NCI-H2107 treated with DMSO at 0.1 percent for 48 hours (cell line): ENCODE measurements at regions not wholly inside any gene's neighbourhood (a gene's known extent, or its start where the extent isn't known, plus 50 kb on each side); places are given as distances from the start of the nearest gene placed in this dataset.
"Not testable (repeated sequence)": the region's sequence is repeated elsewhere in the genome, so short reads cannot be mapped to it uniquely, and the experiment has no call there.

Experiments
- DNase-seq: peaks from one replicate; lab custom pipeline; 2025; ENCODE audit not compliant: unreplicated experiment; lab: John Stamatoyannopoulos, UW

GRCh38 chr7:119914119-119914518 is 358.9 kb upstream of the KCND2 start:
- DNase-seq, result not testable (repeated sequence)

GRCh38 chr7:119916501-119916900 is 356.5 kb upstream of the KCND2 start:
- no peak for DNase-seq

GRCh38 chr7:119918185-119918584 is 354.8 kb upstream of the KCND2 start:
- no peak for DNase-seq

- DNase-seq, result no peak
Measured at GRCh38 chr7:119919986-119920385, 353.0 kb upstream of the KCND2 start.

GRCh38 chr7:119925581-119926289 is 347.2 kb upstream of the KCND2 start:
- no peak for DNase-seq

- no peak for DNase-seq
Measured at GRCh38 chr7:119929891-119930290, 343.1 kb upstream of the KCND2 start.

- no peak for DNase-seq
Measured at GRCh38 chr7:119931230-119931824, 341.6 kb upstream of the KCND2 start.

- no peak for DNase-seq
Measured at GRCh38 chr7:119935418-119936025, 337.5 kb upstream of the KCND2 start.

GRCh38 chr7:119936836-119937235 is 336.1 kb upstream of the KCND2 start:
- DNase-seq, result no peak

GRCh38 chr7:119937745-119938144 is 335.2 kb upstream of the KCND2 start:
- no peak for DNase-seq

GRCh38 chr7:119943942-119944600 is 328.9 kb upstream of the KCND2 start:
- DNase-seq, result no peak

- DNase-seq, result no peak
Measured at GRCh38 chr7:119944601-119944972, 328.4 kb upstream of the KCND2 start.

GRCh38 chr7:119945822-119946221 is 327.2 kb upstream of the KCND2 start:
- no peak for DNase-seq

GRCh38 chr7:119949053-119949452 is 323.9 kb upstream of the KCND2 start:
- DNase-seq, result no peak

- not testable (repeated sequence) for DNase-seq
Measured at GRCh38 chr7:119950390-119951041, 322.5 kb upstream of the KCND2 start.

GRCh38 chr7:119951614-119952013 is 321.4 kb upstream of the KCND2 start:
- not testable (repeated sequence) for DNase-seq

- DNase-seq, result no peak
Measured at GRCh38 chr7:119957335-119957734, 315.6 kb upstream of the KCND2 start.

- DNase-seq, result no peak
Measured at GRCh38 chr7:119959811-119960210, 313.2 kb upstream of the KCND2 start.

GRCh38 chr7:119963654-119964053 is 309.3 kb upstream of the KCND2 start:
- no peak for DNase-seq

GRCh38 chr7:119964065-119964464 is 308.9 kb upstream of the KCND2 start:
- no peak for DNase-seq

- DNase-seq, result no peak
Measured at GRCh38 chr7:119964788-119965542, 308.0 kb upstream of the KCND2 start.
